ENCODE measurements at regions not wholly inside any gene's neighbourhood (a gene's known extent, or its start where the extent isn't known, plus 50 kb on each side); places are given as distances from the start of the nearest gene placed in this dataset.

DNA sequence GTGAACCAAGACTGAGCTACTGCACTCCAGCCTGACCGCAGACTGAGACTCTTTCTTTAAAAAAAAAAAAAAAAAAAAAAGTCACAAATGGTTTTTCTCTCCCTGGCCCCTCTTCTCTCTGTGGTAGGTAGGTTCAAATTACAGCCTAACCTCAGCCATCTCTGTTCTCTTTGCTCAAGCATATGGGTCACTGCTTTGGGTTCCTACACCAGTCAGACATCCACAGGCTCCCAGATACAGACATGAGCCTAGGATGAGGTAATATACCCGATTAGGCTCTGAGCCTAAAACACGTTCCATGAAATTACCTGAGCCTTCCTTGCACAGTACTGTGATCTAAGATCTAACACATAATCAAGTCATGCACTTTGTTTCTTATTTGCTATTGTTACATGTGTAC, 90.5 kb upstream of the JAK1 start:
- Histone ChIP-seq H3K27me3 (replicated peaks; ENCODE audit: control insufficient read depth, insufficient read depth, low read length, poor library complexity, severe bottlenecking) (no peaks in the 10 kb centered on the region), H3K27ac (ENCODE audit: insufficient read depth, low read length, poor library complexity, severe bottlenecking) (no peak overlapping the region), H3K9me3 (ENCODE audit: control insufficient read depth, low read length) (no peaks in the 10 kb centered on the region), H3K4me3 (ENCODE audit: insufficient read depth, low read depth, low read length, poor library complexity, severe bottlenecking) (no peak overlapping the region), H3K36me3 (ENCODE audit: control insufficient read depth, insufficient read depth, low read length) (peaks cover 34% of the 10 kb centered on the region), H3K4me1 (ENCODE audit: control insufficient read depth, insufficient read depth, low read length, poor library complexity, severe bottlenecking) (peaks cover 3% of the 10 kb centered on the region)
- DNase-seq: no peak

DNA sequence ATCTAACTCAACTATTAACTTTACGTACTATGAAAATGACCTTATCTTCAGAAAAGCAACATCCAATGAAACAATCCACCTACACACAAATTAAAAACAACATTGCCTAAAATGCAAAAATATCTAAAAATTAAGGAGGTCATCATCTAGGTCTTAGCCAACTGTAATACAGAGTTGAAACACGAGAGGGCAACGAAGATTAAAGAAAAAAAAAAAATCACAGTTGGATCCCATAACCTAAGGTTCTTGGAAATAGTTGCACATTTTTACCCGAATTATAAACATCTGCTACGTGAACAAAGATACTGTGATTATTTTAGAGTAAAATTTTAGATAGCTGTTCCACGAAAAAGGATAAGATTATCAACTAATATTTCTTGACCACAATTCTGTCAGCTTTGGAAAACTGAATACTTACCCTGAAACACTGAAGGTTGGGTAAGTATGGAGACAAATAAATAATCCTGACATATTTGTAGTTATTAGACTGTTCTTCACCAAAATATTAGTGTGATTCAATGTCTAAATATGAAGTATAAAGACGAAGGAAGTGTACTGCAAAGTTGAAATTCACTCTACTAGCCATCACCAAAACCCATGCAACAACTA, 88.0 kb upstream of the AK4 start:
- Histone ChIP-seq H3K27ac (ENCODE audit: insufficient read depth, low read length, poor library complexity, severe bottlenecking) (no peak overlapping the region), H3K9me3 (ENCODE audit: control insufficient read depth, low read length) (no peaks in the 10 kb centered on the region), H3K36me3 (ENCODE audit: control insufficient read depth, insufficient read depth, low read length) (peaks cover 30% of the 10 kb centered on the region), H3K27me3 (replicated peaks; ENCODE audit: control insufficient read depth, insufficient read depth, low read length, poor library complexity, severe bottlenecking) (no peaks in the 10 kb centered on the region), H3K4me3 (ENCODE audit: insufficient read depth, low read depth, low read length, poor library complexity, severe bottlenecking) (no peak overlapping the region), H3K4me1 (ENCODE audit: control insufficient read depth, insufficient read depth, low read length, poor library complexity, severe bottlenecking) (peaks cover 6% of the 10 kb centered on the region)
- no peak for DNase-seq

DNA sequence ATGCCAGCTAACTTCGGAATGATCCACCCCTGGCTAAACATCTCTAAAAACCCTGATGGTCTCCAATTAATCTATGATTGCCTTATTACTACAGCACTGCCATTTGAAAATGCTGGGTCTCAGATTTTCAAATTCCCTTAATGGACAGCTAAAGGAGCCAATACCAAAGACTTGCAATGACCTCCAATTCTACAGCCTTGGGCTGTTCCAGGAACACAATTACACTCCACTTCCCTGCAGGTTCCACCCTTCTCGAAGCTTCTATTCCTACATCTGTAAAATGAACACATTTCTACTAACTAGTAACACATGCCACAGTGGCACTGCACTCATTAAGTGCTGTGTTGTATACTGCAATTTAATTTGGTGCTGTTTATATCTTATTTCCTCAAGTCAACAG, 85.7 kb upstream of the AK4 start:
- Histone ChIP-seq H3K4me3 (ENCODE audit: insufficient read depth, low read depth, low read length, poor library complexity, severe bottlenecking) (no peak overlapping the region), H3K27ac (ENCODE audit: insufficient read depth, low read length, poor library complexity, severe bottlenecking) (no peak overlapping the region), H3K4me1 (ENCODE audit: control insufficient read depth, insufficient read depth, low read length, poor library complexity, severe bottlenecking) (peaks cover 18% of the 10 kb centered on the region), H3K9me3 (ENCODE audit: control insufficient read depth, low read length) (no peaks in the 10 kb centered on the region), H3K36me3 (ENCODE audit: control insufficient read depth, insufficient read depth, low read length) (peaks cover 11% of the 10 kb centered on the region), H3K27me3 (replicated peaks; ENCODE audit: control insufficient read depth, insufficient read depth, low read length, poor library complexity, severe bottlenecking) (no peaks in the 10 kb centered on the region)
- no peak for DNase-seq

DNA sequence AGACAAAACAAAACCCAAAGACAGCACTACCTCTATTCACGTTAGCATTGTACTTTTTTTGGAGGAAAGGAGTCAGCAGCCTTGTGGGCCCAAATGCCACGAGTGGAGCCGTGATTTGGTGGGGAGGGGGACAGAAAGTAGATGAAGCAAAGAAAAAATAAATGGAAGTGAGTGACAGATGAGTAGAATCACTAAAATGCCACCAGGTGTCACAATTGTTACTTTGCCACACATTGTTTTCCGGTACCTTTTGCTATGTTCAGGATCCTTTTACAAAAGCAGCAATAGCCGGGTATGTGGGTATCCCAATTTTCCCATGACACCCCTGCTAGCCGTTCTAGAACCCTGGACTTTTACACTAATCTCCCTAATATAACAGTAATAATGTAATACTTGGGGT, 85.0 kb upstream of the AK4 start:
- H3K27ac ChIP-seq (ENCODE audit: insufficient read depth, low read length, poor library complexity, severe bottlenecking): no peak overlapping the region
- H3K4me3 ChIP-seq (ENCODE audit: insufficient read depth, low read depth, low read length, poor library complexity, severe bottlenecking): no peak overlapping the region
- no peaks in the 10 kb centered on the region for H3K27me3 ChIP-seq (replicated peaks; ENCODE audit: control insufficient read depth, insufficient read depth, low read length, poor library complexity, severe bottlenecking)
- H3K36me3 ChIP-seq (ENCODE audit: control insufficient read depth, insufficient read depth, low read length): peaks cover 4% of the 10 kb centered on the region
- peaks cover 18% of the 10 kb centered on the region for H3K4me1 ChIP-seq (ENCODE audit: control insufficient read depth, insufficient read depth, low read length, poor library complexity, severe bottlenecking)
- H3K9me3 ChIP-seq (ENCODE audit: control insufficient read depth, low read length): no peaks in the 10 kb centered on the region
- DNase-seq: no peak

DNA sequence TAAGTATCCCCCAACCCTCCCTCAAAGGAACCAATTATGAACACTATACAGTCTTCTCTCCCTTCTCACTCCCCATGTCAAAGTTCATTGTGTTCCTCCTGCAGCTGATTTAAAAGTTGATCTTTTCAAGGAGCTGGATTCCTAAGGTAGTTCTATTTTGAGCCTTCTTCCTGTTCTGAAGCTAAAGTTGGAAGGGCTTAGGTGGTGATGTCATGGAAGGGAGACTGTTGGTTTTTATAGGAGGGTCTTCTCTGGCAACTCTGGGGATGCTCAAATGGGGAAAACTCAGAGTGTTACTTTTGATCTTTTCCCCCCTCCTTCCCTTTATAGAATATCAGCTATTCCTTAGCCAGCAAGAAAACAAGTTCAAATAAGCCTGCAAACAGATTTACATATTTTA, 83.0 kb upstream of the AK4 start:
- Histone ChIP-seq H3K9me3 (ENCODE audit: control insufficient read depth, low read length) (no peaks in the 10 kb centered on the region), H3K27ac (ENCODE audit: insufficient read depth, low read length, poor library complexity, severe bottlenecking) (peak overlapping the region; percentile 97), H3K36me3 (ENCODE audit: control insufficient read depth, insufficient read depth, low read length) (no peaks in the 10 kb centered on the region), H3K4me3 (ENCODE audit: insufficient read depth, low read depth, low read length, poor library complexity, severe bottlenecking) (peak overlapping the region; percentile 84), H3K4me1 (ENCODE audit: control insufficient read depth, insufficient read depth, low read length, poor library complexity, severe bottlenecking) (peaks cover 24% of the 10 kb centered on the region), H3K27me3 (replicated peaks; ENCODE audit: control insufficient read depth, insufficient read depth, low read length, poor library complexity, severe bottlenecking) (no peaks in the 10 kb centered on the region)
- no peak for DNase-seq

DNA sequence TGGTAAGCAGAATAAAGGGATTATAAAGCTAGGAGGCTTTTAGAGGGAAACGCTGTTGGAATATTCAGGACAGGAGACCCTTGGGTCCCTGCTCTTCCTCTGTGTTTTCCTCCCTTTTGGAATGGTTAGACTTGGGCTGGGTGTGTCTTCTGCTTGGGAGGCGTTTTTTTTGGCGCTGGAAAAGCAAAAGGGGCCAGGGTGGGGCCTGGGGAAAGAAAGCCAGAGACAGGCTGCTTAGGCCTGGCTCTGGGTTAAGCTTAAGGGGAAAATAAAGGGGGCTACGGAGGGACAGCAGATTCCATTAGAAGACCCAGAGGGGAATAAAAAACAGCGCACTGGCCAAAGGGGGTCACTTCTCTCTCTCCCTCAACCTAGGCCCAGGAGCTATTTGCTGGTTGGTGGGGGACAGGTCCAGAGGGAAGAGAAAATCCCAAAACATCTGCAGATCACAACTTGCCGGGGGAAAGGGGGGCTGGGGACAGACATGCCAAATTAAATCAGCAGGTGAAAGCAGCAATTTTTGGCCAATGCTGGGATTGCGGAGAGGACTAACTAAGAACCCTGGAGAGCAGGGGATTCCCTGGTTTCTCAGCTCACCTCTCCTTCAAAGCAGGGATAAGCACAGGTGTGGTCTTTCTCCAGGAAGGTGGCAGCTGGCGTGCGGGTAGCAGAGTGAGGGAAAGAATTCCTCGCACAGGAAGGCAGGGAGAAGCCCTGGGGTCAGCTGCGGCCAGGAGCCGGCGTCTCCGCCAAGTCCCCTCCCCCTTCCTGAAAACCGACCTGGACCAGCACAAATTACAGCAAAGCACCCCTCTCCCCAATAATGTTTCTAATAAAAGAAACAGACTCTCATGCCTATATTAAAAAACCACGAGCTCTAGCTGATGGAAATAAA, 82.2 kb upstream of the AK4 start:
- Histone ChIP-seq H3K36me3 (ENCODE audit: control insufficient read depth, insufficient read depth, low read length) (no peaks in the 10 kb centered on the region), H3K4me1 (ENCODE audit: control insufficient read depth, insufficient read depth, low read length, poor library complexity, severe bottlenecking) (peaks cover 21% of the 10 kb centered on the region), H3K27me3 (replicated peaks; ENCODE audit: control insufficient read depth, insufficient read depth, low read length, poor library complexity, severe bottlenecking) (no peaks in the 10 kb centered on the region), H3K27ac (ENCODE audit: insufficient read depth, low read length, poor library complexity, severe bottlenecking) (peak overlapping the region; percentile 97), H3K4me3 (ENCODE audit: insufficient read depth, low read depth, low read length, poor library complexity, severe bottlenecking) (peak overlapping the region; percentile 84), H3K9me3 (ENCODE audit: control insufficient read depth, low read length) (no peaks in the 10 kb centered on the region)
- no peak for DNase-seq

DNA sequence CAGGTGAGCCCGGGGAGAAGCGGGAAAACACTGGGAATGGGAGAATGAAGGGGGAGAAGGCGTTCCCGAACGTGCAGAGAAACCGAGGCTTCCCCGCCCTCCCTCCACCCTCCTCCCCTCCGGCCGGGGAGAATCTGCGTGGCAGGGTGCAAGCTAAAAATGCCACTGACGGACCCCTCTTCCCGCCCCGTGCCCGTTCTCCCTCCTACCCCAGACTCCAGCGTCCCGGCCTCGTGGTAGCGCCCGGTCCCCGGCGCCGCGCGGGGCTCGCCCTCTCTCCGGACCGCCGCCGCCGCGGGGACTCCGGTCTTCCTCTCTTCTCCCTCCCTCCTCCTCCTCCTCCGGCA, 81.6 kb upstream of the AK4 start:
- Histone ChIP-seq H3K9me3 (ENCODE audit: control insufficient read depth, low read length) (no peaks in the 10 kb centered on the region), H3K4me3 (ENCODE audit: insufficient read depth, low read depth, low read length, poor library complexity, severe bottlenecking) (peak overlapping the region; percentile 84), H3K27ac (ENCODE audit: insufficient read depth, low read length, poor library complexity, severe bottlenecking) (peak overlapping the region; percentile 97), H3K27me3 (replicated peaks; ENCODE audit: control insufficient read depth, insufficient read depth, low read length, poor library complexity, severe bottlenecking) (no peaks in the 10 kb centered on the region), H3K36me3 (ENCODE audit: control insufficient read depth, insufficient read depth, low read length) (no peaks in the 10 kb centered on the region), H3K4me1 (ENCODE audit: control insufficient read depth, insufficient read depth, low read length, poor library complexity, severe bottlenecking) (peaks cover 21% of the 10 kb centered on the region)
- DNase-seq: no peak

DNA sequence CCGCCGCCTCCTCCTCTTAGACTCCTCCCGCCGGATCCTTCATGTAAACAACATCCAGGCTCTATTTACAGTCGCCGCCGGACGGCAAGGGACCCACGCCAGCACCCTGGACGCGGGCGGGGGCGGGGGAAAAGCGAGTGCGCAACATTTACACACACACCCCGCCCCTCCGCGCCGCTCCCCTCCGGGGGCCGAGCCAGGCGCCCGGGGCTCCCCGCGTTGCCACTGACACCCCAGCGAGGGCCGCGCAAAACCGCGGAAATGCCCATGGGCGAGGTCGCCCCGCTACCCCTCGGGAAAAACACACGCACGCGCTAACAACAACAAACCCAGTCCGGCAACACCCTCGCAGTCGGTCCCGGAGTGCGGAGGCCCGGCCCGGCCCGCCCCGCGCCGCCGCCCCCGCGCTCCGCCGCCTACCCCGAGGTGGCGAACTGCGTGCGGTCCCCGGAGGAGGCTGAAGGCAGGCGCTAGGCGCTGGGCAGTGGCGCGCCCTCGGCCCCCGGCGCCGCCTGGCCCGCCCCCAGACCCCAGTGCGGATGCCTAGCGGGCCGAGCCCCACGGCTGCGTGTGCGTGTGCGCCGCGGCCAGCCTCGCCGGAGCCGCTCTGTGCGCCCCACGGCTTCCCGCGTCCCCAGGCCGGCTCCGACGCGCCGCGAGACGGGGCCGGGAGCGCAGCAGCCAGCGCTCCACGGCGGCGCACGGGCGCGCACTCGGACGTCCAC, 81.1 kb upstream of the AK4 start:
- H3K9me3 ChIP-seq (ENCODE audit: control insufficient read depth, low read length): no peaks in the 10 kb centered on the region
- no peaks in the 10 kb centered on the region for H3K36me3 ChIP-seq (ENCODE audit: control insufficient read depth, insufficient read depth, low read length)
- no peaks in the 10 kb centered on the region for H3K27me3 ChIP-seq (replicated peaks; ENCODE audit: control insufficient read depth, insufficient read depth, low read length, poor library complexity, severe bottlenecking)
- H3K4me1 ChIP-seq (ENCODE audit: control insufficient read depth, insufficient read depth, low read length, poor library complexity, severe bottlenecking): peaks cover 21% of the 10 kb centered on the region
- H3K27ac ChIP-seq (ENCODE audit: insufficient read depth, low read length, poor library complexity, severe bottlenecking): peak overlapping the region; percentile 97
- H3K4me3 ChIP-seq (ENCODE audit: insufficient read depth, low read depth, low read length, poor library complexity, severe bottlenecking): peak overlapping the region; percentile 84
- DNase-seq: peak; percentile 69 to 74 (median 71)

DNA sequence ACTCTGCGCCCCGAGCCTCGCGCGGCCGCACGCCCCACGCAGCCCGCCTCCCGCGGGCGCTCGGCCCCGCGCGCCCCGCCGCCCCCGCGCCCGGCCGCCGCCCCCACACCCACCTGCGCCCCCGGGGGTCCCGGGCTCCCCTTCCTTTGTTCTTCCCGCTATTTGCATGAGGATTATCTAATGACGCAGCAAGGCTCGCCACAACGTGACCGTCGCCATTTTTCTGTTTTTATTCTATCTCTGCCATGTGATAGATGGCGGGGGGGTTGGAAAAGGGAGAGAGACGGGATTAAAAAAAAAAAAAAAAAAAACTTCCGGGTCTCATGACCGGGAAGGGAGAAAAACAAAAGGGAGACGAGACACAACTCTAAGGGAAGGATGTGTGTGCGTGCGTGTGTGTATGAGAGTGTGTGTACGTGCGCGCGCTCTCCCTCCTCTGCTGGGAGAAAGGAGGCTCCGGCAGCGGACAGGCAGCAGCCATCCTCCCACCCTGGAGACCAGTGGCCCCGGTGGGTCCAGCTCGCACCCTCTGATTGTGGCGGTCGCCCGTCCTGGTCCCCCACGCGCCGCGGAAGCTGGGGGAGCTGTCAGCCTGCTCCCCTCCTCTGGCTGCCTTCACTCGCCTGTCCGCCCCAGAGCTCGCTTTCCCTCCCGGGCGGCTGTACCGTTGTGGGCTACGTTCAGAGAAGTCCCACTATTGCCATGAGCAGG, 80.4 kb upstream of the AK4 start:
- peak; percentile 34 to 42 (median 37) for DNase-seq
- Histone ChIP-seq H3K27ac (ENCODE audit: insufficient read depth, low read length, poor library complexity, severe bottlenecking) (peak overlapping the region; percentile 97), H3K4me1 (ENCODE audit: control insufficient read depth, insufficient read depth, low read length, poor library complexity, severe bottlenecking) (peaks cover 21% of the 10 kb centered on the region)

More for the DNA sequence above, 80.4 kb upstream of the AK4 start:
- no peaks in the 10 kb centered on the region for H3K36me3 ChIP-seq (ENCODE audit: control insufficient read depth, insufficient read depth, low read length)
- H3K9me3 ChIP-seq (ENCODE audit: control insufficient read depth, low read length): no peaks in the 10 kb centered on the region
- H3K4me3 ChIP-seq (ENCODE audit: insufficient read depth, low read depth, low read length, poor library complexity, severe bottlenecking): peak overlapping the region; percentile 95
- no peaks in the 10 kb centered on the region for H3K27me3 ChIP-seq (replicated peaks; ENCODE audit: control insufficient read depth, insufficient read depth, low read length, poor library complexity, severe bottlenecking)

Measured in effector memory CD4-positive, alpha-beta T cell (primary cell).